ENCODE measurements at regions not wholly inside any gene's neighbourhood (a gene's known extent, or its start where the extent isn't known, plus 50 kb on each side); places are given as distances from the start of the nearest gene placed in this dataset.
A peak's percentile ranks its signal among the peaks of the same experiment; 100 is the strongest.

GRCh38 chr6:27688014-27688586 lies 215.2 kb upstream of the ZNF184 start (continued):
- TF ChIP-seq ZNF513 (CRISPR knock-in tag; conservative IDR thresholded peaks at IDR 0.05) (peak; percentile 95), KMT2A (CRISPR knock-in tag; IDR thresholded peaks at IDR 0.05) (no peak; the same call in 1 of the 2 replicates), ZNF547 (CRISPR knock-in tag; IDR thresholded peaks at IDR 0.05) (0 out of 2 replicates have a peak, but pooled peaks have one; percentile 48), REPIN1 (CRISPR knock-in tag; IDR thresholded peaks at IDR 0.05; ENCODE audit: borderline replicate concordance, low read depth) (peak; percentile 76; the same call in 1 of the 2 replicates), SKI (IDR thresholded peaks at IDR 0.05; ENCODE audit: partially characterized antibody) (peak; percentile 75), ZMYM2 (CRISPR knock-in tag; IDR thresholded peaks at IDR 0.05) (peak; percentile 98), DPF2 (CRISPR knock-in tag; IDR thresholded peaks at IDR 0.05; ENCODE audit: borderline replicate concordance, low read depth) (peak; percentile 45; the same call in 1 of the 2 replicates), NKX3-1 (CRISPR knock-in tag; IDR thresholded peaks at IDR 0.05) (0 out of 2 replicates have a peak, but pooled peaks have one; percentile 35), KDM2A (CRISPR knock-in tag; IDR thresholded peaks at IDR 0.05; ENCODE audit: borderline replicate concordance, low read depth) (peak; percentile 63), HNRNPK (IDR thresholded peaks at IDR 0.05; ENCODE audit: low read depth, low read length, poor library complexity, severe bottlenecking) (no peak), ZBTB21 (CRISPR knock-in tag; IDR thresholded peaks at IDR 0.05) (no peak), ZNF24 (IDR thresholded peaks at IDR 0.05) (peak; percentile 99), ZNF205 (CRISPR knock-in tag; IDR thresholded peaks at IDR 0.05) (peak; percentile 79), ZNF790 (CRISPR knock-in tag; IDR thresholded peaks at IDR 0.05; ENCODE audit: borderline replicate concordance) (no peak; the same call in 1 of the 2 replicates), HCFC1 (IDR thresholded peaks at IDR 0.05; ENCODE audit: low read depth, low read length) (no peak), GFI1 (CRISPR knock-in tag; IDR thresholded peaks at IDR 0.05; ENCODE audit: borderline replicate concordance) (peak; percentile 76; the same call in 1 of the 2 replicates), POLR2A (IDR thresholded peaks at IDR 0.05; ENCODE audit: insufficient read depth in 1 of 2, low read depth in 2 of 2, low read length in 2 of 2) (no peak), HNF4A (CRISPR knock-in tag; IDR thresholded peaks at IDR 0.05) (peak; percentile 65), ZNF788 (CRISPR knock-in tag; IDR thresholded peaks at IDR 0.05; ENCODE audit: borderline replicate concordance) (peak; percentile 88; the same call in 1 of the 2 replicates)
- TF ChIP-seq, protein P1, sequence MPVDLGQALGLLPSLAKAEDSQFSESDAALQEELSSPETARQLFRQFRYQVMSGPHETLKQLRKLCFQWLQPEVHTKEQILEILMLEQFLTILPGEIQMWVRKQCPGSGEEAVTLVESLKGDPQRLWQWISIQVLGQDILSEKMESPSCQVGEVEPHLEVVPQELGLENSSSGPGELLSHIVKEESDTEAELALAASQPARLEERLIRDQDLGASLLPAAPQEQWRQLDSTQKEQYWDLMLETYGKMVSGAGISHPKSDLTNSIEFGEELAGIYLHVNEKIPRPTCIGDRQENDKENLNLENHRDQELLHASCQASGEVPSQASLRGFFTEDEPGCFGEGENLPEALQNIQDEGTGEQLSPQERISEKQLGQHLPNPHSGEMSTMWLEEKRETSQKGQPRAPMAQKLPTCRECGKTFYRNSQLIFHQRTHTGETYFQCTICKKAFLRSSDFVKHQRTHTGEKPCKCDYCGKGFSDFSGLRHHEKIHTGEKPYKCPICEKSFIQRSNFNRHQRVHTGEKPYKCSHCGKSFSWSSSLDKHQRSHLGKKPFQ (CRISPR knock-in tag; IDR thresholded peaks at IDR 0.05; ENCODE audit: insufficient replicate concordance): peak; percentile 78
- TF ChIP-seq, protein P2, sequence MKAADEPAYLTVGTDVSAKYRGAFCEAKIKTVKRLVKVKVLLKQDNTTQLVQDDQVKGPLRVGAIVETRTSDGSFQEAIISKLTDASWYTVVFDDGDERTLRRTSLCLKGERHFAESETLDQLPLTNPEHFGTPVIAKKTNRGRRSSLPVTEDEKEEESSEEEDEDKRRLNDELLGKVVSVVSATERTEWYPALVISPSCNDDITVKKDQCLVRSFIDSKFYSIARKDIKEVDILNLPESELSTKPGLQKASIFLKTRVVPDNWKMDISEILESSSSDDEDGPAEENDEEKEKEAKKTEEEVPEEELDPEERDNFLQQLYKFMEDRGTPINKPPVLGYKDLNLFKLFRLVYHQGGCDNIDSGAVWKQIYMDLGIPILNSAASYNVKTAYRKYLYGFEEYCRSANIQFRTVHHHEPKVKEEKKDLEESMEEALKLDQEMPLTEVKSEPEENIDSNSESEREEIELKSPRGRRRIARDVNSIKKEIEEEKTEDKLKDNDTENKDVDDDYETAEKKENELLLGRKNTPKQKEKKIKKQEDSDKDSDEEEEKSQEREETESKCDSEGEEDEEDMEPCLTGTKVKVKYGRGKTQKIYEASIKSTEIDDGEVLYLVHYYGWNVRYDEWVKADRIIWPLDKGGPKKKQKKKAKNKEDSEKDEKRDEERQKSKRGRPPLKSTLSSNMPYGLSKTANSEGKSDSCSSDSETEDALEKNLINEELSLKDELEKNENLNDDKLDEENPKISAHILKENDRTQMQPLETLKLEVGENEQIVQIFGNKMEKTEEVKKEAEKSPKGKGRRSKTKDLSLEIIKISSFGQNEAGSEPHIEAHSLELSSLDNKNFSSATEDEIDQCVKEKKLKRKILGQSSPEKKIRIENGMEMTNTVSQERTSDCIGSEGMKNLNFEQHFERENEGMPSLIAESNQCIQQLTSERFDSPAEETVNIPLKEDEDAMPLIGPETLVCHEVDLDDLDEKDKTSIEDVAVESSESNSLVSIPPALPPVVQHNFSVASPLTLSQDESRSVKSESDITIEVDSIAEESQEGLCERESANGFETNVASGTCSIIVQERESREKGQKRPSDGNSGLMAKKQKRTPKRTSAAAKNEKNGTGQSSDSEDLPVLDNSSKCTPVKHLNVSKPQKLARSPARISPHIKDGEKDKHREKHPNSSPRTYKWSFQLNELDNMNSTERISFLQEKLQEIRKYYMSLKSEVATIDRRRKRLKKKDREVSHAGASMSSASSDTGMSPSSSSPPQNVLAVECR (CRISPR knock-in tag; IDR thresholded peaks at IDR 0.05; ENCODE audit: borderline replicate concordance): peak; percentile 54; the same call in 1 of the 2 replicates
- TF ChIP-seq, protein P3, sequence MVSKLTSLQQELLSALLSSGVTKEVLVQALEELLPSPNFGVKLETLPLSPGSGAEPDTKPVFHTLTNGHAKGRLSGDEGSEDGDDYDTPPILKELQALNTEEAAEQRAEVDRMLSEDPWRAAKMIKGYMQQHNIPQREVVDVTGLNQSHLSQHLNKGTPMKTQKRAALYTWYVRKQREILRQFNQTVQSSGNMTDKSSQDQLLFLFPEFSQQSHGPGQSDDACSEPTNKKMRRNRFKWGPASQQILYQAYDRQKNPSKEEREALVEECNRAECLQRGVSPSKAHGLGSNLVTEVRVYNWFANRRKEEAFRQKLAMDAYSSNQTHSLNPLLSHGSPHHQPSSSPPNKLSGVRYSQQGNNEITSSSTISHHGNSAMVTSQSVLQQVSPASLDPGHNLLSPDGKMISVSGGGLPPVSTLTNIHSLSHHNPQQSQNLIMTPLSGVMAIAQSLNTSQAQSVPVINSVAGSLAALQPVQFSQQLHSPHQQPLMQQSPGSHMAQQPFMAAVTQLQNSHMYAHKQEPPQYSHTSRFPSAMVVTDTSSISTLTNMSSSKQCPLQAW (CRISPR knock-in tag; IDR thresholded peaks at IDR 0.05): peak; percentile 96

Measured in HepG2 (cell line).